ENCODE measurements at regions not wholly inside any gene's neighbourhood (a gene's known extent, or its start where the extent isn't known, plus 50 kb on each side); places are given as distances from the start of the nearest gene placed in this dataset.

- Histone ChIP-seq H3K9me3 (ENCODE audit: control insufficient read depth in 2 of 2, low read length in 2 of 2) (no peaks in the 10 kb centered on the region), H3K36me3 (ENCODE audit: control insufficient read depth in 2 of 2, insufficient read depth in 2 of 2, low read length in 2 of 2) (no peaks in the 10 kb centered on the region), H3K4me3 (ENCODE audit: low read length in 2 of 2) (no peak overlapping the region), H3K27me3 (ENCODE audit: control insufficient read depth in 2 of 2, insufficient read depth in 2 of 2, low read length in 2 of 2) (no peaks in the 10 kb centered on the region), H3K9ac (ENCODE audit: low read depth in 1 of 2, low read length in 2 of 2) (no peak overlapping the region), H3K4me1 (ENCODE audit: control insufficient read depth in 2 of 2, insufficient read depth in 2 of 2, low read length in 2 of 2) (no peaks in the 10 kb centered on the region), H3K27ac (ENCODE audit: low read depth in 2 of 2, low read length in 2 of 2) (no peak overlapping the region)
Measured at GRCh38 chr9:105973951-105974351, 279.6 kb downstream of the TMEM38B start.

- H3K4me3 ChIP-seq (ENCODE audit: low read length in 2 of 2), result no peak overlapping the region
- no peaks in the 10 kb centered on the region for H3K36me3 ChIP-seq (ENCODE audit: control insufficient read depth in 2 of 2, insufficient read depth in 2 of 2, low read length in 2 of 2)
- H3K9ac ChIP-seq (ENCODE audit: low read depth in 1 of 2, low read length in 2 of 2), result no peak overlapping the region
- H3K4me1 ChIP-seq (ENCODE audit: control insufficient read depth in 2 of 2, insufficient read depth in 2 of 2, low read length in 2 of 2), result no peaks in the 10 kb centered on the region
- H3K27ac ChIP-seq (ENCODE audit: low read depth in 2 of 2, low read length in 2 of 2), result no peak overlapping the region
- no peaks in the 10 kb centered on the region for H3K9me3 ChIP-seq (ENCODE audit: control insufficient read depth in 2 of 2, low read length in 2 of 2)
- H3K27me3 ChIP-seq (ENCODE audit: control insufficient read depth in 2 of 2, insufficient read depth in 2 of 2, low read length in 2 of 2), result no peaks in the 10 kb centered on the region
Measured at GRCh38 chr9:105975886-105976645, 281.7 kb downstream of the TMEM38B start.

- no peaks in the 10 kb centered on the region for H3K36me3 ChIP-seq (ENCODE audit: control insufficient read depth in 2 of 2, insufficient read depth in 2 of 2, low read length in 2 of 2)
- no peaks in the 10 kb centered on the region for H3K9me3 ChIP-seq (ENCODE audit: control insufficient read depth in 2 of 2, low read length in 2 of 2)
- no peak overlapping the region for H3K27ac ChIP-seq (ENCODE audit: low read depth in 2 of 2, low read length in 2 of 2)
- no peaks in the 10 kb centered on the region for H3K4me1 ChIP-seq (ENCODE audit: control insufficient read depth in 2 of 2, insufficient read depth in 2 of 2, low read length in 2 of 2)
- no peaks in the 10 kb centered on the region for H3K27me3 ChIP-seq (ENCODE audit: control insufficient read depth in 2 of 2, insufficient read depth in 2 of 2, low read length in 2 of 2)
- no peak overlapping the region for H3K4me3 ChIP-seq (ENCODE audit: low read length in 2 of 2)
- no peak overlapping the region for H3K9ac ChIP-seq (ENCODE audit: low read depth in 1 of 2, low read length in 2 of 2)
Measured at GRCh38 chr9:105978336-105978735, 284.0 kb downstream of the TMEM38B start.

GRCh38 chr9:105978826-105979225 is 284.5 kb downstream of the TMEM38B start:
- Histone ChIP-seq H3K27me3 (ENCODE audit: control insufficient read depth in 2 of 2, insufficient read depth in 2 of 2, low read length in 2 of 2) (no peaks in the 10 kb centered on the region), H3K9ac (ENCODE audit: low read depth in 1 of 2, low read length in 2 of 2) (no peak overlapping the region), H3K4me3 (ENCODE audit: low read length in 2 of 2) (no peak overlapping the region), H3K9me3 (ENCODE audit: control insufficient read depth in 2 of 2, low read length in 2 of 2) (no peaks in the 10 kb centered on the region), H3K4me1 (ENCODE audit: control insufficient read depth in 2 of 2, insufficient read depth in 2 of 2, low read length in 2 of 2) (no peaks in the 10 kb centered on the region), H3K27ac (ENCODE audit: low read depth in 2 of 2, low read length in 2 of 2) (no peak overlapping the region), H3K36me3 (ENCODE audit: control insufficient read depth in 2 of 2, insufficient read depth in 2 of 2, low read length in 2 of 2) (no peaks in the 10 kb centered on the region)

GRCh38 chr9:105979290-105979689 is 284.9 kb downstream of the TMEM38B start:
- Histone ChIP-seq H3K36me3 (ENCODE audit: control insufficient read depth in 2 of 2, insufficient read depth in 2 of 2, low read length in 2 of 2) (no peaks in the 10 kb centered on the region), H3K9ac (ENCODE audit: low read depth in 1 of 2, low read length in 2 of 2) (no peak overlapping the region), H3K27me3 (ENCODE audit: control insufficient read depth in 2 of 2, insufficient read depth in 2 of 2, low read length in 2 of 2) (no peaks in the 10 kb centered on the region), H3K4me3 (ENCODE audit: low read length in 2 of 2) (no peak overlapping the region), H3K27ac (ENCODE audit: low read depth in 2 of 2, low read length in 2 of 2) (no peak overlapping the region), H3K9me3 (ENCODE audit: control insufficient read depth in 2 of 2, low read length in 2 of 2) (no peaks in the 10 kb centered on the region), H3K4me1 (ENCODE audit: control insufficient read depth in 2 of 2, insufficient read depth in 2 of 2, low read length in 2 of 2) (no peaks in the 10 kb centered on the region)

- Histone ChIP-seq H3K36me3 (ENCODE audit: control insufficient read depth in 2 of 2, insufficient read depth in 2 of 2, low read length in 2 of 2) (no peaks in the 10 kb centered on the region), H3K4me1 (ENCODE audit: control insufficient read depth in 2 of 2, insufficient read depth in 2 of 2, low read length in 2 of 2) (no peaks in the 10 kb centered on the region), H3K27me3 (ENCODE audit: control insufficient read depth in 2 of 2, insufficient read depth in 2 of 2, low read length in 2 of 2) (no peaks in the 10 kb centered on the region), H3K27ac (ENCODE audit: low read depth in 2 of 2, low read length in 2 of 2) (no peak overlapping the region), H3K9me3 (ENCODE audit: control insufficient read depth in 2 of 2, low read length in 2 of 2) (no peaks in the 10 kb centered on the region), H3K9ac (ENCODE audit: low read depth in 1 of 2, low read length in 2 of 2) (no peak overlapping the region), H3K4me3 (ENCODE audit: low read length in 2 of 2) (no peak overlapping the region)
Measured at GRCh38 chr9:105984714-105985113, 290.4 kb downstream of the TMEM38B start.

- Histone ChIP-seq H3K27ac (ENCODE audit: low read depth in 2 of 2, low read length in 2 of 2) (no peak overlapping the region), H3K4me1 (ENCODE audit: control insufficient read depth in 2 of 2, insufficient read depth in 2 of 2, low read length in 2 of 2) (no peaks in the 10 kb centered on the region), H3K27me3 (ENCODE audit: control insufficient read depth in 2 of 2, insufficient read depth in 2 of 2, low read length in 2 of 2) (no peaks in the 10 kb centered on the region), H3K4me3 (ENCODE audit: low read length in 2 of 2) (no peak overlapping the region), H3K9me3 (ENCODE audit: control insufficient read depth in 2 of 2, low read length in 2 of 2) (no peaks in the 10 kb centered on the region), H3K36me3 (ENCODE audit: control insufficient read depth in 2 of 2, insufficient read depth in 2 of 2, low read length in 2 of 2) (no peaks in the 10 kb centered on the region), H3K9ac (ENCODE audit: low read depth in 1 of 2, low read length in 2 of 2) (no peak overlapping the region)
Measured at GRCh38 chr9:105993116-105993854, 298.9 kb downstream of the TMEM38B start.

GRCh38 chr9:105993921-105994715 is 299.8 kb downstream of the TMEM38B start:
- Histone ChIP-seq H3K36me3 (ENCODE audit: control insufficient read depth in 2 of 2, insufficient read depth in 2 of 2, low read length in 2 of 2) (no peaks in the 10 kb centered on the region), H3K27ac (ENCODE audit: low read depth in 2 of 2, low read length in 2 of 2) (no peak overlapping the region), H3K27me3 (ENCODE audit: control insufficient read depth in 2 of 2, insufficient read depth in 2 of 2, low read length in 2 of 2) (no peaks in the 10 kb centered on the region), H3K9ac (ENCODE audit: low read depth in 1 of 2, low read length in 2 of 2) (no peak overlapping the region), H3K4me1 (ENCODE audit: control insufficient read depth in 2 of 2, insufficient read depth in 2 of 2, low read length in 2 of 2) (no peaks in the 10 kb centered on the region), H3K4me3 (ENCODE audit: low read length in 2 of 2) (no peak overlapping the region), H3K9me3 (ENCODE audit: control insufficient read depth in 2 of 2, low read length in 2 of 2) (no peaks in the 10 kb centered on the region)

GRCh38 chr9:105994970-105995369 is 300.6 kb downstream of the TMEM38B start:
- Histone ChIP-seq H3K27me3 (ENCODE audit: control insufficient read depth in 2 of 2, insufficient read depth in 2 of 2, low read length in 2 of 2) (no peaks in the 10 kb centered on the region), H3K9ac (ENCODE audit: low read depth in 1 of 2, low read length in 2 of 2) (no peak overlapping the region), H3K27ac (ENCODE audit: low read depth in 2 of 2, low read length in 2 of 2) (no peak overlapping the region), H3K4me1 (ENCODE audit: control insufficient read depth in 2 of 2, insufficient read depth in 2 of 2, low read length in 2 of 2) (no peaks in the 10 kb centered on the region), H3K9me3 (ENCODE audit: control insufficient read depth in 2 of 2, low read length in 2 of 2) (no peaks in the 10 kb centered on the region), H3K36me3 (ENCODE audit: control insufficient read depth in 2 of 2, insufficient read depth in 2 of 2, low read length in 2 of 2) (no peaks in the 10 kb centered on the region), H3K4me3 (ENCODE audit: low read length in 2 of 2) (no peak overlapping the region)

- Histone ChIP-seq H3K36me3 (ENCODE audit: control insufficient read depth in 2 of 2, insufficient read depth in 2 of 2, low read length in 2 of 2) (no peaks in the 10 kb centered on the region), H3K27me3 (ENCODE audit: control insufficient read depth in 2 of 2, insufficient read depth in 2 of 2, low read length in 2 of 2) (no peaks in the 10 kb centered on the region), H3K4me1 (ENCODE audit: control insufficient read depth in 2 of 2, insufficient read depth in 2 of 2, low read length in 2 of 2) (no peaks in the 10 kb centered on the region), H3K9me3 (ENCODE audit: control insufficient read depth in 2 of 2, low read length in 2 of 2) (no peaks in the 10 kb centered on the region), H3K27ac (ENCODE audit: low read depth in 2 of 2, low read length in 2 of 2) (no peak overlapping the region), H3K9ac (ENCODE audit: low read depth in 1 of 2, low read length in 2 of 2) (no peak overlapping the region), H3K4me3 (ENCODE audit: low read length in 2 of 2) (no peak overlapping the region)
Measured at GRCh38 chr9:106017198-106017740, 322.9 kb downstream of the TMEM38B start.

Measured in mucosa of rectum (tissue), 2 donors.